ENCODE measurements at regions not wholly inside any gene's neighbourhood (a gene's known extent, or its start where the extent isn't known, plus 50 kb on each side); places are given as distances from the start of the nearest gene placed in this dataset.

GRCh38 chr5:135199919-135200318 is 165.9 kb upstream of the PITX1 start:
- Histone ChIP-seq H3K4me3 (ENCODE audit: low read depth in 1 of 3, low read length in 3 of 3) (no peak overlapping the region), H3K27me3 (ENCODE audit: control insufficient read depth in 3 of 3, insufficient read depth in 3 of 3, low read length in 3 of 3) (peaks cover 0 to 3% (median 0%) of the 10 kb centered on the region in 3 donors), H3K27ac (ENCODE audit: low read depth in 1 of 3, low read length in 2 of 3) (no peak overlapping the region), H3K4me1 (ENCODE audit: control insufficient read depth in 3 of 3, insufficient read depth in 2 of 3, low read depth in 1 of 3, low read length in 2 of 3) (no peaks in the 10 kb centered on the region), H3K9me3 (ENCODE audit: control insufficient read depth in 2 of 2, insufficient read depth in 1 of 2, low read depth in 1 of 2, low read length in 1 of 2) (no peaks in the 10 kb centered on the region), H3K36me3 (ENCODE audit: control insufficient read depth in 3 of 3, insufficient read depth in 2 of 3, low read depth in 1 of 3, low read length in 3 of 3) (no peaks in the 10 kb centered on the region)
- no peak for DNase-seq
- 77 to 83% (median 82%) methylated on average over 1 of the region's 1 CpG for WGBS, 3 donors
- no peak for FAIRE-seq

- Histone ChIP-seq H3K27me3 (ENCODE audit: control insufficient read depth in 3 of 3, insufficient read depth in 3 of 3, low read length in 3 of 3) (peaks cover 0 to 24% (median 0%) of the 10 kb centered on the region in 3 donors), H3K36me3 (ENCODE audit: control insufficient read depth in 3 of 3, insufficient read depth in 2 of 3, low read depth in 1 of 3, low read length in 3 of 3) (peaks cover 0 to 2% (median 0%) of the 10 kb centered on the region in 3 donors), H3K4me1 (ENCODE audit: control insufficient read depth in 3 of 3, insufficient read depth in 2 of 3, low read depth in 1 of 3, low read length in 2 of 3) (peaks cover 0 to 4% (median 0%) of the 10 kb centered on the region in 3 donors), H3K27ac (ENCODE audit: low read depth in 1 of 3, low read length in 2 of 3) (no peak overlapping the region), H3K4me3 (ENCODE audit: low read depth in 1 of 3, low read length in 3 of 3) (no peak overlapping the region), H3K9me3 (ENCODE audit: control insufficient read depth in 2 of 2, insufficient read depth in 1 of 2, low read depth in 1 of 2, low read length in 1 of 2) (no peaks in the 10 kb centered on the region)
- DNase-seq (no peak), FAIRE-seq (no peak)
- 24 to 75% (median 52%) methylated on average over 1 of the region's 1 CpG for WGBS, 3 donors
Observed at GRCh38 chr5:135196483-135196882, 162.5 kb upstream of the PITX1 start.

- WGBS, 3 donors: 71 to 88% (median 83%) methylated on average over 3 of the region's 3 CpGs
- H3K27ac ChIP-seq (ENCODE audit: low read depth in 1 of 3, low read length in 2 of 3): no peak overlapping the region
Observed at GRCh38 chr5:135195270-135195608, 161.2 kb upstream of the PITX1 start.

GRCh38 chr5:135194573-135195269 is 160.7 kb upstream of the PITX1 start:
- peaks cover 0 to 2% (median 0%) of the 10 kb centered on the region in 3 donors for H3K36me3 ChIP-seq (ENCODE audit: control insufficient read depth in 3 of 3, insufficient read depth in 2 of 3, low read depth in 1 of 3, low read length in 3 of 3)
- FAIRE-seq (no peak), DNase-seq (no peak)
- no peaks in the 10 kb centered on the region for H3K9me3 ChIP-seq (ENCODE audit: control insufficient read depth in 2 of 2, insufficient read depth in 1 of 2, low read depth in 1 of 2, low read length in 1 of 2)
- H3K4me1 ChIP-seq (ENCODE audit: control insufficient read depth in 3 of 3, insufficient read depth in 2 of 3, low read depth in 1 of 3, low read length in 2 of 3): peaks cover 0 to 4% (median 0%) of the 10 kb centered on the region in 3 donors
- no peak overlapping the region for H3K4me3 ChIP-seq (ENCODE audit: low read depth in 1 of 3, low read length in 3 of 3)
- H3K27ac ChIP-seq (ENCODE audit: low read depth in 1 of 3, low read length in 2 of 3): no peak overlapping the region
- H3K27me3 ChIP-seq (ENCODE audit: control insufficient read depth in 3 of 3, insufficient read depth in 3 of 3, low read length in 3 of 3): peaks cover 0 to 36% (median 0%) of the 10 kb centered on the region in 3 donors
- 84 to 90% (median 87%) methylated on average over 4 of the region's 4 CpGs for WGBS, 3 donors

More at GRCh38 chr5:135195270-135195608, 161.2 kb upstream of the PITX1 start:
- DNase-seq (no peak), FAIRE-seq (no peak)
- Histone ChIP-seq H3K9me3 (ENCODE audit: control insufficient read depth in 2 of 2, insufficient read depth in 1 of 2, low read depth in 1 of 2, low read length in 1 of 2) (no peaks in the 10 kb centered on the region), H3K27me3 (ENCODE audit: control insufficient read depth in 3 of 3, insufficient read depth in 3 of 3, low read length in 3 of 3) (peaks cover 0 to 33% (median 0%) of the 10 kb centered on the region in 3 donors), H3K4me3 (ENCODE audit: low read depth in 1 of 3, low read length in 3 of 3) (no peak overlapping the region), H3K4me1 (ENCODE audit: control insufficient read depth in 3 of 3, insufficient read depth in 2 of 3, low read depth in 1 of 3, low read length in 2 of 3) (peaks cover 0 to 4% (median 0%) of the 10 kb centered on the region in 3 donors), H3K36me3 (ENCODE audit: control insufficient read depth in 3 of 3, insufficient read depth in 2 of 3, low read depth in 1 of 3, low read length in 3 of 3) (peaks cover 0 to 2% (median 0%) of the 10 kb centered on the region in 3 donors)

DNA sequence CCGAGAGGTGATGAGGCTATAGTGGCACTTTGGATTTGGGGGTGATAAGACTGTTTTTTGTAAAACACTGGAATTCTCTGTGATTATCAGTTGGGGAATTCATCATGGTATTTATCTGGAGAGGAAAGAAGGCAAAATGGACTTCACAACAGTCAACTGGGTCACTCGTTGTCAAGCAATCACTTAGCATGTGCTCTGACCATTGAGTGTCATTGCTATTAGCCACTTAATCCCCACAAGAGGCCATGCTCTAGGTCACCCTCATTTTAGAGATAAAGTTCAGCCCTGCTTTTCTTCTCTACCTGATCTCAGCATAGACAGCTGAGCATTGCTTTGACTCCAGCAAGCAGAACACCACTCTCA is 160.1 kb upstream of the PITX1 start:
- Histone ChIP-seq H3K4me1 (ENCODE audit: control insufficient read depth in 3 of 3, insufficient read depth in 2 of 3, low read depth in 1 of 3, low read length in 2 of 3) (peaks cover 0 to 4% (median 0%) of the 10 kb centered on the region in 3 donors), H3K36me3 (ENCODE audit: control insufficient read depth in 3 of 3, insufficient read depth in 2 of 3, low read depth in 1 of 3, low read length in 3 of 3) (peaks cover 0 to 2% (median 0%) of the 10 kb centered on the region in 3 donors), H3K27ac (ENCODE audit: low read depth in 1 of 3, low read length in 2 of 3) (no peak overlapping the region), H3K9me3 (ENCODE audit: control insufficient read depth in 2 of 2, insufficient read depth in 1 of 2, low read depth in 1 of 2, low read length in 1 of 2) (no peaks in the 10 kb centered on the region), H3K27me3 (ENCODE audit: control insufficient read depth in 3 of 3, insufficient read depth in 3 of 3, low read length in 3 of 3) (peaks cover 0 to 37% (median 0%) of the 10 kb centered on the region in 3 donors), H3K4me3 (ENCODE audit: low read depth in 1 of 3, low read length in 3 of 3) (no peak overlapping the region)
- FAIRE-seq: no peak
- no peak for DNase-seq
- WGBS, 3 donors: 81 to 92% (median 85%) methylated on average over 2 of the region's 2 CpGs

GRCh38 chr5:135193213-135194125 is 159.4 kb upstream of the PITX1 start:
- H3K4me1 ChIP-seq (ENCODE audit: control insufficient read depth in 3 of 3, insufficient read depth in 2 of 3, low read depth in 1 of 3, low read length in 2 of 3): peaks cover 0 to 4% (median 0%) of the 10 kb centered on the region in 3 donors
- H3K9me3 ChIP-seq (ENCODE audit: control insufficient read depth in 2 of 2, insufficient read depth in 1 of 2, low read depth in 1 of 2, low read length in 1 of 2): no peaks in the 10 kb centered on the region
- peaks cover 0 to 39% (median 0%) of the 10 kb centered on the region in 3 donors for H3K27me3 ChIP-seq (ENCODE audit: control insufficient read depth in 3 of 3, insufficient read depth in 3 of 3, low read length in 3 of 3)
- FAIRE-seq: no peak
- H3K36me3 ChIP-seq (ENCODE audit: control insufficient read depth in 3 of 3, insufficient read depth in 2 of 3, low read depth in 1 of 3, low read length in 3 of 3): peaks cover 0 to 2% (median 0%) of the 10 kb centered on the region in 3 donors
- 73 to 80% (median 76%) methylated on average over 8 of the region's 8 CpGs for WGBS, 3 donors
- H3K4me3 ChIP-seq (ENCODE audit: low read depth in 1 of 3, low read length in 3 of 3): no peak overlapping the region
- H3K27ac ChIP-seq (ENCODE audit: low read depth in 1 of 3, low read length in 2 of 3): no peak overlapping the region
- no peak for DNase-seq

GRCh38 chr5:135192351-135192750 is 158.3 kb upstream of the PITX1 start:
- Histone ChIP-seq H3K36me3 (ENCODE audit: control insufficient read depth in 3 of 3, insufficient read depth in 2 of 3, low read depth in 1 of 3, low read length in 3 of 3) (peaks cover 0 to 2% (median 0%) of the 10 kb centered on the region in 3 donors), H3K4me3 (ENCODE audit: low read depth in 1 of 3, low read length in 3 of 3) (no peak overlapping the region), H3K4me1 (ENCODE audit: control insufficient read depth in 3 of 3, insufficient read depth in 2 of 3, low read depth in 1 of 3, low read length in 2 of 3) (peaks cover 0 to 4% (median 0%) of the 10 kb centered on the region in 3 donors), H3K9me3 (ENCODE audit: control insufficient read depth in 2 of 2, insufficient read depth in 1 of 2, low read depth in 1 of 2, low read length in 1 of 2) (no peaks in the 10 kb centered on the region), H3K27me3 (ENCODE audit: control insufficient read depth in 3 of 3, insufficient read depth in 3 of 3, low read length in 3 of 3) (peaks cover 0 to 37% (median 0%) of the 10 kb centered on the region in 3 donors), H3K27ac (ENCODE audit: low read depth in 1 of 3, low read length in 2 of 3) (no peak overlapping the region)
- WGBS, 3 donors: 78 to 84% (median 82%) methylated on average over 7 of the region's 7 CpGs
- DNase-seq (no peak), FAIRE-seq (no peak)

DNA sequence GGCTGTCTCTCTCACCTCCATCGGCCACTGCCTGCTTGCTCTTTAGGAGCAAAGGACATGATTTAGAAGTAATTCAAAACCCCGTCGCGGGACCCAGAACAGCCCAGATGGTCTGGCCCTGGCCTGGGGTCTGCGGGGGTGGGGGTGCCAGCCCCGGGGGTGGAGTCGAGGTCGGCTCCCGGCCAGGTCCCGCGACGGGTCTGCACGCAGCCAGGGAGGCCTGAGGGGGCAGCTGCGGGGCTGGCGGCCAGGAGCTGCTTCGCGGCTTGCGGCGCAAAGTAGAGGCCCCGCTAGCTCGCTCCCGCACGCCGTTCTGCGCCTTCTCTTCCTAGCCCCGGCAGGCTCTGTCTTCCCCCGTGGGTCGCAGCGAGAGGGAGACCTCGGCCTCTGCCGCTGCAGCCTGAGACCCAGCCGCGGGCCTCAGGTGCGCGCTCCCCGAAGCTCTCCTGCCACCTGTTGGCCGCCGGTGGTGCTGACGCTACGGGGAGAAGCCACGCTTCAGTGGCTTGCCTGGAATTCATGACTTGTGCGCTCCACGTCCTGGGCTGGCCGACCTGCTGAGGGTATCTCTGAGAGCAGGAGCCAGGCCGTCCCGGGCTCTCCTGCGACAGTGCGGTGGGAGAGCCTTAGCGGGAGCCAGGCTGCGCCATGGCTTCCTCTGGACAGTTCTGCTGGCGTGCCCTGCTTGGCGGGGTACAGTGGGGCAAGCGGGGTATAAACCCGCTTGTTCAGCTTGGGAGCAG is 157.2 kb upstream of the PITX1 start:
- Histone ChIP-seq H3K27ac (ENCODE audit: low read depth in 1 of 3, low read length in 2 of 3) (no peak overlapping the region), H3K9me3 (ENCODE audit: control insufficient read depth in 2 of 2, insufficient read depth in 1 of 2, low read depth in 1 of 2, low read length in 1 of 2) (no peaks in the 10 kb centered on the region), H3K27me3 (ENCODE audit: control insufficient read depth in 3 of 3, insufficient read depth in 3 of 3, low read length in 3 of 3) (peaks cover 0 to 37% (median 0%) of the 10 kb centered on the region in 3 donors), H3K36me3 (ENCODE audit: control insufficient read depth in 3 of 3, insufficient read depth in 2 of 3, low read depth in 1 of 3, low read length in 3 of 3) (peaks cover 0 to 2% (median 0%) of the 10 kb centered on the region in 3 donors), H3K4me1 (ENCODE audit: control insufficient read depth in 3 of 3, insufficient read depth in 2 of 3, low read depth in 1 of 3, low read length in 2 of 3) (peaks cover 0 to 13% (median under 1%) of the 10 kb centered on the region in 3 donors), H3K4me3 (ENCODE audit: low read depth in 1 of 3, low read length in 3 of 3) (peak overlapping the region in 2 of 3 donors; percentile 20 to 55)
- peak; percentile 76 to 88 for DNase-seq
- FAIRE-seq: no peak
- 12 to 14% (median 13%) methylated on average over 37 to 54 of the region's 54 CpGs for WGBS, 3 donors
